NCI-H2171 treated with DMSO at 0.1 percent for 48 hours (cell line): ENCODE measurements at regions not wholly inside any gene's neighbourhood (a gene's known extent, or its start where the extent isn't known, plus 50 kb on each side); places are given as distances from the start of the nearest gene placed in this dataset.

Experiments used
- DNase-seq: peaks from one replicate; lab custom pipeline; 2025; lab: John Stamatoyannopoulos, UW

GRCh38 chr2:65498396-65498795 lies 66.0 kb upstream of the SPRED2 start:
- DNase-seq, result no peak

- no peak for DNase-seq
These were observed 63.0 kb upstream of the SPRED2 start for GRCh38 chr2:65495251-65495877.

- no peak for DNase-seq
These were observed 61.7 kb upstream of the SPRED2 start for GRCh38 chr2:65494078-65494477.

DNA sequence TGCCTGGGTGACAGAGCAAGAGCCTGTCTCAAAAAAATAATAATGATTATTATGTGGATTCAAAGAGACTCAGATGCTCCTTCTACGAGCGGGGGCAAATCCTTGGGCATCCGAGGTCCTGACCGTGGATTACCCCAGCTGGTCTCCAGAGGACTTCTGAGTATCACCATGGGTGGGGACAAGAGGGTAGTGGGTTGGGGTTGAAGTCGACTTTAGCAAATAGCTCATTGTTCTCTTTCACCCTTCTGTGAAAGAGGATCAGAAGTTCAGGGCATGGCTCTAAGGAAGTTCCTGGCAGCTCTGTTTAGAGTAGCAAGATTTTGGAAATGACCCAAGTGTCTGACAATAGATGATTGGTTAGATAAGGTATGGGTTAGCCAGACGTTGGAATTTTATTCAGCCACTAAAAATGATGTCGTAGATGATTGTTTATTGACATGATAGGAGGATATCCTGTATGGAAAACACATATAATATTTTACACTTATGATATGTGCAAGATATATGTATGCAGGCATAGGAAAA lies 59.0 kb upstream of the SPRED2 start:
- DNase-seq, result no peak

GRCh38 chr2:65490222-65490621 lies 57.8 kb upstream of the SPRED2 start:
- no peak for DNase-seq

- no peak for DNase-seq
These were observed 56.9 kb upstream of the SPRED2 start for GRCh38 chr2:65489269-65489668.

- DNase-seq, result no peak
These were observed 56.1 kb upstream of the SPRED2 start for GRCh38 chr2:65488527-65488926.

- DNase-seq, result no peak
These were observed 55.0 kb upstream of the SPRED2 start for GRCh38 chr2:65487404-65487803.

DNA sequence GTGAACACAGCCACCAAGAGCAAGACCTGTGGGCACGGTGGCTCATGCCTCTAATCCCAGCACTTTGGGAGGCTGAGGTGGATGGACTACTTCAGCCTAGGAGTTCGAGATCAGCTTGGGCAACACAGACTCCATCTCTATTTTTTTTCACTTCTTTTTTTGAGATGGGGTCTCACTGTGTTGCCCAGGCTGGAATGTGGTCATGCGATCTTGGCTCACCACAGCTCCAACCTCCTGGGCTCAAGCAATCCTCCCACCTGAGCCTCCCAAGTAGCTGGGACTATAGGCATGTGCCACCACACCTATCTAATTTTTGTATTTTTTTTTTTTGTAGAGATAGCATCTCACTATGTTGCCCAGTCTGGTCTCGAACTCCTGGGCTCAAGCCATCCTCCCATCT lies 54.4 kb upstream of the SPRED2 start:
- DNase-seq, result no peak

DNA sequence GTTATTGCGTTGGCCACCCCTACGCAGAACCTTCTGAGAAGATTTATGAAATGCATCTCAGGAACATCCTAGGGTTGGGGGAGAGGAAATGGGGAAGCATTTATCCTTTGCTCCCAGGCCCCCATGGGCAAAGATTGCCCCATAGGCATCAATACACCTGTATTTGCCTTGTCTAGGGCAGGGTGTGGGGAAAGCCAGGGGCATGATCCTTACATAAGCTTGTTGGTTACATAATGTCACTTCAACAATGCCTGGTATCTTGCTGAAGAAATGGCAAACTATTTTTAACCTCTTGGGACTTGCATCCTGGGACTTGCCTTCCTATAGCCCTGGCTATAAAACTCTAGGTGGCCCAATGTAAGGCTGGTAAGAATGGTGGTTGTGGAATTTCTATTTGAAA lies 53.9 kb upstream of the SPRED2 start:
- no peak for DNase-seq

DNA sequence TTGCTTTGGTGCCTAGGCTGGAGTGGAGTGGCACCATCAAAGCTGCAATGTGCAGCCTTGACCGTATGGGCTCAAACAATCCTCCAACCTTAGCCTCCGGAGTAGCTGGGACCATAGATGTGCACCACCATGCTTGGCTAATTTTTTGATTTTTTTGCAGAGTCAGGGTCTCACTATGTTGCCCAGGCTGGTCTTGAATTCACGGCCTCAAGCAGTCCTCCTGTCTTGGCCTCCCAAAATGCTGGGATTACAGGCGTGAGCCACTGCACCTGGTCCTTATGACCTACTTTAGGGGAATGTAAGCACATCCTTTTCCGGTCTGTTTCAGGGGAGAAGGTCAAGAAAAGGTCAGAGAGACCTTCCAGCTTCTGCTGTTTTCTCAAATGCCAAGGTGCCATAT lies 53.4 kb upstream of the SPRED2 start:
- no peak for DNase-seq

- DNase-seq, result no peak
These were observed 51.4 kb upstream of the SPRED2 start for GRCh38 chr2:65483763-65484162.

GRCh38 chr2:65482971-65483370 lies 50.6 kb upstream of the SPRED2 start:
- DNase-seq, result no peak
